WTC11 (cell line): ENCODE measurements at regions not wholly inside any gene's neighbourhood (a gene's known extent, or its start where the extent isn't known, plus 50 kb on each side); places are given as distances from the start of the nearest gene placed in this dataset.

ENCODE experiments used
- CREM ChIP-seq: sonication (generic); formaldehyde crosslinking; IDR thresholded peaks from 2 replicates; pipeline ENCODE4 v1.8.1; 2022; ENCODE audit warnings: mild to moderate bottlenecking, missing genetic modification reagents, moderate library complexity
- JUN ChIP-seq: sonication (generic); formaldehyde crosslinking; IDR thresholded peaks from 2 replicates; pipeline ENCODE4 v1.8.0; 2023; ENCODE audit warnings: mild to moderate bottlenecking, missing genetic modification reagents
- TF ChIP-seq, protein P1 (sequence below): fragments of 200-600 bp; IDR thresholded peaks from 2 replicates; pipeline ENCODE4 v1.8.0; 2022; ENCODE audit warnings: antibody characterized with exemption

DNA sequence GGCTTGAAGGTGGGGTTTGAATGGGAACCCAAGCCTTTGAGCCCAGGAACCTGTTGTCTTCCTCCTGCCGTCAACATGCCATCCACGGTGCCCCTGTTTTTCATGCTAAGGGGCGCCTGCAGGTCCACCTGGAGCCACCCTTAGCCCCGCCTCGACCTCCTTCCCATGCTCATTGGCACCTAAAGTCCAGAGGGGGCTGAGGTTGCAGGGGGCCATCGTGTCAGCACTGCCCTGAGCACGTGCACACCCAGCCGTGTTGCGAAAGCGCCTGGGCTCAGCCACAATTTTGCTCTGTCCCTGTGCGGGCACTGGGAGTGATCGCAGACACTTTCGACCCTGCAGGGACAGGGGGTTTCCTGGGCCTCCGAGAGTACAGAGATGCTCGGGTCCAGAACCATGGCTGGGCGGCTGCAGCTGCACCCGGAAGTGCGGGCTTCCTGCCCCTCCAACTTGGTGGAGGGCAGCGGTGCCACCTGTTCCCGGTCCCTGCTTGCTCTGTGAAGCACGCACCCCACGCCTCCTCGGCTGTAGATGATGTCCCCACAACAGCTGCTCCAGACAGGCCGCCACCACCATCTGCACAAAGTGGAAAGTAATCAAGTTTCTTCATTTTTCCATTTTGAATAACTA, 454.7 kb downstream of the CDH8 start:
- TF ChIP-seq JUN (CRISPR knock-in tag): no peak
- no peak for TF ChIP-seq CREM (CRISPR knock-in tag)
- TF ChIP-seq, protein P1, sequence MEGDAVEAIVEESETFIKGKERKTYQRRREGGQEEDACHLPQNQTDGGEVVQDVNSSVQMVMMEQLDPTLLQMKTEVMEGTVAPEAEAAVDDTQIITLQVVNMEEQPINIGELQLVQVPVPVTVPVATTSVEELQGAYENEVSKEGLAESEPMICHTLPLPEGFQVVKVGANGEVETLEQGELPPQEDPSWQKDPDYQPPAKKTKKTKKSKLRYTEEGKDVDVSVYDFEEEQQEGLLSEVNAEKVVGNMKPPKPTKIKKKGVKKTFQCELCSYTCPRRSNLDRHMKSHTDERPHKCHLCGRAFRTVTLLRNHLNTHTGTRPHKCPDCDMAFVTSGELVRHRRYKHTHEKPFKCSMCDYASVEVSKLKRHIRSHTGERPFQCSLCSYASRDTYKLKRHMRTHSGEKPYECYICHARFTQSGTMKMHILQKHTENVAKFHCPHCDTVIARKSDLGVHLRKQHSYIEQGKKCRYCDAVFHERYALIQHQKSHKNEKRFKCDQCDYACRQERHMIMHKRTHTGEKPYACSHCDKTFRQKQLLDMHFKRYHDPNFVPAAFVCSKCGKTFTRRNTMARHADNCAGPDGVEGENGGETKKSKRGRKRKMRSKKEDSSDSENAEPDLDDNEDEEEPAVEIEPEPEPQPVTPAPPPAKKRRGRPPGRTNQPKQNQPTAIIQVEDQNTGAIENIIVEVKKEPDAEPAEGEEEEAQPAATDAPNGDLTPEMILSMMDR: no peak
